Fibroblast of mammary gland (primary cell): ENCODE measurements at regions not wholly inside any gene's neighbourhood (a gene's known extent, or its start where the extent isn't known, plus 50 kb on each side); places are given as distances from the start of the nearest gene placed in this dataset.

Source experiments
- DNase-seq: peaks from one replicate; pipeline ENCODE4 v3.0.0-alpha.2; 2010; ENCODE audit warnings: low read depth
- H3K4me3 ChIP-seq: 2 replicates; pipeline ENCODE4 v1.5.1; 2011; ENCODE audit warnings: low read depth, mild to moderate bottlenecking, low read length, moderate library complexity; ENCODE audit not compliant: control insufficient read depth
- TF ChIP-seq, protein P1 (sequence below): conservative IDR thresholded peaks from 2 replicates; pipeline ENCODE4 v1.5.1; 2011; ENCODE audit warnings: low read depth, low read length, inconsistent platforms; ENCODE audit not compliant: control insufficient read depth, insufficient read depth

DNA sequence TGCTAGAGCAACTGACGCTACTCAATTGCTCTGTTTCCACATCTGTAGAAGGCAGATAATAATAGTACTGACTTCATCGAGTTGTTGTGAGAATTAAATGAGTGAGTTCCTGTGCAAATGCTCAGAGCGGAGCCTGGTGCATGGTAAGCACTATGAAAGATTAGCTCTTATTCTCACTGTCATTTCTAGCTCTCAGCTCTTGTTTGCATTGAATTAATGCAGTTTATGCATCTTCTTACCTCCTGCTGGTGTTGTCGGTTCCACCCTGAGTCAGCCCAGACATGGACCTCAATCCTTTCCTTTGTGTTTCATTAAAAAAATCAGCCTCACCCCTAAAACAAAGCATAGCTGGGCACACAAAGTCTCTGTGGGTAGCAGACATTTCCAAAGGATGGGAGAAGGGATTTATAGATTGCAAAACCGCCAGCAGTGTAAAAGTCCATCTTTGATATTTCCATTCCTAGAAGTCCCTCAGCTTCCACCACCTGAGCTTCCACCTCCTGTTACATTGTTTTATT, 254.4 kb upstream of the CSF3R start:
- no peak for DNase-seq
- no peak overlapping the region for H3K4me3 ChIP-seq
- TF ChIP-seq, protein P1, sequence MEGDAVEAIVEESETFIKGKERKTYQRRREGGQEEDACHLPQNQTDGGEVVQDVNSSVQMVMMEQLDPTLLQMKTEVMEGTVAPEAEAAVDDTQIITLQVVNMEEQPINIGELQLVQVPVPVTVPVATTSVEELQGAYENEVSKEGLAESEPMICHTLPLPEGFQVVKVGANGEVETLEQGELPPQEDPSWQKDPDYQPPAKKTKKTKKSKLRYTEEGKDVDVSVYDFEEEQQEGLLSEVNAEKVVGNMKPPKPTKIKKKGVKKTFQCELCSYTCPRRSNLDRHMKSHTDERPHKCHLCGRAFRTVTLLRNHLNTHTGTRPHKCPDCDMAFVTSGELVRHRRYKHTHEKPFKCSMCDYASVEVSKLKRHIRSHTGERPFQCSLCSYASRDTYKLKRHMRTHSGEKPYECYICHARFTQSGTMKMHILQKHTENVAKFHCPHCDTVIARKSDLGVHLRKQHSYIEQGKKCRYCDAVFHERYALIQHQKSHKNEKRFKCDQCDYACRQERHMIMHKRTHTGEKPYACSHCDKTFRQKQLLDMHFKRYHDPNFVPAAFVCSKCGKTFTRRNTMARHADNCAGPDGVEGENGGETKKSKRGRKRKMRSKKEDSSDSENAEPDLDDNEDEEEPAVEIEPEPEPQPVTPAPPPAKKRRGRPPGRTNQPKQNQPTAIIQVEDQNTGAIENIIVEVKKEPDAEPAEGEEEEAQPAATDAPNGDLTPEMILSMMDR = no peak

DNA sequence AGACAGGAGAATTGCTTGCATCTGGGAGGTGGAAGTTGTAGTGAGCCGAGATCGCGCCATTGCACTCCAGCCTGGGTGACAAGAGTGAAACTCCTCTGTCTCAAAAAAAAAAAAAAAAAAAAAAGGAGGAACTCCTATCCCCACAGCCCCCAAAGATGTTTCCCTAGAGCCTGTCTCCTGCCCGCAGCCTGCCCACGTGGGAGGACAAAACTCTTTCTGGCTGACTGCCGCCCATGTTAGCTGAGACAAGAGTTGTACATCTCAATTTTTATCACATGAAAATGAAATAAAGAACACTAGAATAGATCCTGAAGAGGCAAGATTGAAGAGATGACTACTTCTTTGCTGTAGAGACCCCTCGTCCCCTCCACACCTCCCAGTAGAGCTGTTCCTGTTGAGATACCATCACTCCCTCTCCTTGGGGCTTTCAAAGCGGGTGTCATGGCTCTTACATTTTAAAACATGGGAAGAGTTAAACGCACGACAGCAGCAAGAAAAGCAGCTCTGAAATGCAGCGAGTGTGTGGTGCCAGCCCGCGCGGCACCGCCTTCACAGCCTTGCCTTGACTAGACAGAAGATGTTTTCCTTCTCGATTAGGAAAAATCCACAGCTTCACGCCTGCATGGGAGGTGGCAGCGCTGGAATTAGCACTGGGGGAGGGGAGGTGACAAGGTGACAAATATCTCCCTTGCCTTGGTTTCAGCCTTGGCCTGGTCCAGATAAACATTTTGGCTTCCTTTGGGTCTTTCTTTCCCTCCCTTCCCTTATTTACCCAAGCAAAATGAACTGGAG, 253.4 kb upstream of the CSF3R start:
- TF ChIP-seq, protein P1 = no peak
- H3K4me3 ChIP-seq = no peak overlapping the region
- no peak for DNase-seq

DNA sequence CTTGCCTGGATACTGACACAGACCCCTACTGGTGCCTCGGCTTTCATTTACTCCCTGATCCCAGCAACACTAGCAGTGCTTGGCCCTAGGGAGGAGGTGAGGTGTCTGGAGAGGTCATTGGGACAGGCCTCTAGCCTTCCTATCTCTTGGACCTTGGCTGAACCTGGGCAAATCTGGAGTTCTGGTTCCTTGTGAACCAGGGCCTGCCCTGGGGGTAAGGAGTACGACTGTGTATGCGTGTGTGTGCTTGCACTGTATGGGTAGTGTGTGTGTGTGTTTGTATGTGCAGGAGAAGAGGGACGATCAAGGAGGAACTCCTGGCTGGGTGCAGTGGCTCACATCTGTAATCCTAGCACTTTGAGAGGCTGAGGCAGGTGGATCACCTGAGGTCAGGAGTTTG, 252.7 kb upstream of the CSF3R start:
- TF ChIP-seq, protein P1 = no peak
- no peak overlapping the region for H3K4me3 ChIP-seq
- DNase-seq = no peak

GRCh38 chr1:36734356-36734755, 251.6 kb upstream of the CSF3R start:
- TF ChIP-seq, protein P1 = no peak
- no peak overlapping the region for H3K4me3 ChIP-seq
- DNase-seq = no peak

DNA sequence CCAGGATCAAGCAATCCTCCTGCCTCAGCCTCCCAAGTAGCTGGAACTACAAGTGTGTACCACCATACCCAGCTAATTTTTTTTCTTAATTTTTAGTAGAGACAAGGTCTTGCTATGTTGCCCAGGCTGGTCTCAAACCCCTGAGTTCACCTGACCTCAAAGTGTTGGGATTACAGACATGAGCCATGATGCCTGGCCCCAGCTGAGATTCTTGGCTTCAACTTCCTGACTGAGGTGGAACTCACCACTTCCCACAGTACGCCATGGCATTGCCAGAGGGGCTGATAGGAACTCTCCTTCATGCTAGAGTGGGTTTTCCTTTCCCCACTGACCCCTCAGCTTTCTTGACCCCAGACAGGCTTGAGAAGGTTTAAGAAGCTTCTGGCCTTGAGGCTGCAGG, 251.0 kb upstream of the CSF3R start:
- H3K4me3 ChIP-seq = no peak overlapping the region
- DNase-seq = no peak
- TF ChIP-seq, protein P1 = no peak

GRCh38 chr1:36732015-36732356, 249.3 kb upstream of the CSF3R start:
- TF ChIP-seq, protein P1 = no peak
- no peak for DNase-seq
- H3K4me3 ChIP-seq = no peak overlapping the region
